ENCODE measurements at regions not wholly inside any gene's neighbourhood (a gene's known extent, or its start where the extent isn't known, plus 50 kb on each side); places are given as distances from the start of the nearest gene placed in this dataset.

GRCh38 chr21:14900611-14901010 is 164.2 kb downstream of the NRIP1 start:
- TF ChIP-seq REST (IDR thresholded peaks at IDR 0.05; ENCODE audit: insufficient read depth in 1 of 2, low read depth in 2 of 2, low read length in 2 of 2) (no peak), POLR2AphosphoS5 (IDR thresholded peaks at IDR 0.05; ENCODE audit: low read depth, low read length) (no peak)

Measured in PFSK-1 (cell line).